GM12865 (cell line): ENCODE measurements at regions not wholly inside any gene's neighbourhood (a gene's known extent, or its start where the extent isn't known, plus 50 kb on each side); places are given as distances from the start of the nearest gene placed in this dataset.
"Not testable (repeated sequence)": the region's sequence is repeated elsewhere in the genome, so short reads cannot be mapped to it uniquely, and the experiment has no call there.

Experiments used
- DNase-seq: peaks from one replicate; pipeline ENCODE4 v3.0.0; 2010; ENCODE audit warnings: low read depth
- H3K4me3 ChIP-seq: 2 replicates; pipeline ENCODE4 v1.5.1; 2011; ENCODE audit warnings: mild to moderate bottlenecking, low read depth, low read length, control low read depth
- TF ChIP-seq, protein P1 (sequence below): IDR thresholded peaks from 2 replicates; pipeline ENCODE4 v1.5.1; 2011; ENCODE audit warnings: low read length, control low read depth, low read depth, inconsistent platforms; ENCODE audit not compliant: insufficient read depth; ENCODE audit errors: missing control alignments

DNA sequence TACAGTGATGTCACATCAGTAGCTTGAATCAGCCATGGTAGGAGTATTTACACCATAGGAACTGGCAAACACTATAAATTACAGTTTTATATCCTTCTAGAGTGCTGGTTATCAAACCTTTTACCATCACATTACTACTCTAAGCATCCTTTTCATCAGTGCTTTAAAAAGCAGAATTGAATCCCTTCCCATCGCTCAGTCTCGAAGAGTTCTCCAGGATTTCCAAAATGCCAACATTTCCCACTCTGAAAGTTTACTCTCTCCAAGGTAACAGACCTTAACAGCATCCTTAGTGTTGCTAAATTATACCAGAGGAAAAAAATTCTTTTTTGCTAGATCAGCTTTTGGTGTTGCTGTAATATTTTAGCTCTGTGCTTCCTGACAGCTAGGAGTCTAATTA, 209.4 kb upstream of the USP15 start:
- DNase-seq: no peak
- H3K4me3 ChIP-seq: no peak overlapping the region
- TF ChIP-seq, protein P1, sequence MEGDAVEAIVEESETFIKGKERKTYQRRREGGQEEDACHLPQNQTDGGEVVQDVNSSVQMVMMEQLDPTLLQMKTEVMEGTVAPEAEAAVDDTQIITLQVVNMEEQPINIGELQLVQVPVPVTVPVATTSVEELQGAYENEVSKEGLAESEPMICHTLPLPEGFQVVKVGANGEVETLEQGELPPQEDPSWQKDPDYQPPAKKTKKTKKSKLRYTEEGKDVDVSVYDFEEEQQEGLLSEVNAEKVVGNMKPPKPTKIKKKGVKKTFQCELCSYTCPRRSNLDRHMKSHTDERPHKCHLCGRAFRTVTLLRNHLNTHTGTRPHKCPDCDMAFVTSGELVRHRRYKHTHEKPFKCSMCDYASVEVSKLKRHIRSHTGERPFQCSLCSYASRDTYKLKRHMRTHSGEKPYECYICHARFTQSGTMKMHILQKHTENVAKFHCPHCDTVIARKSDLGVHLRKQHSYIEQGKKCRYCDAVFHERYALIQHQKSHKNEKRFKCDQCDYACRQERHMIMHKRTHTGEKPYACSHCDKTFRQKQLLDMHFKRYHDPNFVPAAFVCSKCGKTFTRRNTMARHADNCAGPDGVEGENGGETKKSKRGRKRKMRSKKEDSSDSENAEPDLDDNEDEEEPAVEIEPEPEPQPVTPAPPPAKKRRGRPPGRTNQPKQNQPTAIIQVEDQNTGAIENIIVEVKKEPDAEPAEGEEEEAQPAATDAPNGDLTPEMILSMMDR: no peak

GRCh38 chr12:62069976-62070375, 190.2 kb upstream of the USP15 start:
- no peak overlapping the region for H3K4me3 ChIP-seq
- no peak for DNase-seq
- TF ChIP-seq, protein P1: no peak

DNA sequence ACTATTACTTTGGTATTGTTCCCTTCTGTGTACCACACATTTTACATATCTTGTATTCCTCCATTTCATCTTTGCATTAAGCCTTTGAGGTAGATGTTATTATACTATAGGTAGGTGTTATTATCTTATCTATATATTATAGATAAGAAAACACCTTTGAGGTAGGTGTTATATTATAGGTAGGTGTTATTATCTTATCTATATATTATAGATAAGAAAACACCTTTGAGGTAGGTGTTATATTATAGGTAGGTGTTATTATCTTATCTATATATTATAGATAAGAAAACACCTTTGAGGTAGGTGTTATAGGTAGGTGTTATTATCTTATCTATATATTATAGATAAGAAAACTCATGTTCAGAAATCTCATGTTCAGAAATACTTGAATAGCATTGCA, 187.0 kb upstream of the USP15 start:
- not testable (repeated sequence) for H3K4me3 ChIP-seq

GRCh38 chr12:62075870-62076269, 184.3 kb upstream of the USP15 start:
- DNase-seq: no peak
- TF ChIP-seq, protein P1: no peak
- no peak overlapping the region for H3K4me3 ChIP-seq

More for the DNA sequence above, 187.0 kb upstream of the USP15 start:
- not testable (repeated sequence) for DNase-seq

DNA sequence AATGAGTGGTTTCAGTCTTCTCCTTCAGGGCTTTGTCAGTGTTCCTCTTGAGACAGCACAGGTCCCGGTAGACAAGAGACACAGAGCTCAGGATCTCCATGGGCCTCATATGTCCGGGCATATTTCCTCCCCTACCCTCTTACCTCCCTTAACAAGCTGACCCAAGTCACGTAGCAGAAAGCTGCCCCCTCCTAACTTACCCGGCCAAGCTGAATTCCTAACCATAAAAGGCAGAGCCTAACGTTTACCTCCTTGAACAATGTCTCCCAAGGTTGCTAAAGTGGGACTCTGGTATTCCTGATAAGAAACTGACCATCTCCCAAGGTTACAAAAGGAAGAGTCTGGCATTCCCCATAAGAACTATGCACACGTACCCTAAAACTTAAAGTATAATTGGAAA, 182.2 kb upstream of the USP15 start:
- DNase-seq: no peak
- TF ChIP-seq, protein P1: no peak
- no peak overlapping the region for H3K4me3 ChIP-seq

DNA sequence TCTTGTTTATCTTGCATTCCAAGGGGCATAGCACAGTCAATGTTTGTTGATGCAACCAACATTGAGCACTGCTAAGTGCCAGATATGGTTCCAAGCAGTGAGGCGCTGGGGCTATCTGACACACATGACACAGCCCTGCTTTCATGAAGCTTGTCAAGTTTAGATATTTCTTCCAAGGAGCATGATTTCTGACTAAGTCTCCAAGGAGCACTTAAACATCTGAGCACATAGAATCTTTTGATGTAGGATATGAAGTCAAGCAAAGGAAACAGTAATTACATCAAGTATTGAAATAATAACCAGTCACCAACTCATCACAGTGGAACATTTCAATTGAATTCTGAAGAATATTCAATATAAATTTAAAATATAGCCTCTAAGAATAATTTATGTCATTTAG, 177.8 kb upstream of the USP15 start:
- TF ChIP-seq, protein P1: no peak
- DNase-seq: no peak
- no peak overlapping the region for H3K4me3 ChIP-seq

DNA sequence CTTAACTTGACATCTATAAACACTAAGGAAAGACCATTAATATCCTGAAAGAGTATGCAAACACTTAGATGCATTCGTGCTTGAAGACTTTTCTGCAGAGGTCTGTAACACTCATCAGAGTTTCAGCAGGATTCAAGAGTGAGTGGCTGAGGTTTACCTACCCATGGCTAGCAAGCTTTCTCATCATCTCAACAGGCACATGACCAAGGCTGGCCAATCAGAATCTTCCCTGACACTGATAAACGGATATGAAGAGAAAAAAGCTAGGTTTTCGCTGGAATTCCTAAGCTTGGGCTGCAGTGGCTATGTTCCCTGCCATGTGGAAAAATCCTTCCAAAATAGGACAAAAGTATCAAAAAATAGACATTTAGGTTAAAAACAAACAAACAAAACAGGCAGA, 162.1 kb upstream of the USP15 start:
- TF ChIP-seq, protein P1: no peak
- H3K4me3 ChIP-seq: no peak overlapping the region
- no peak for DNase-seq
